Stimulated activated CD8-positive, alpha-beta memory T cell treated with anti-CD3 and anti-CD28 coated beads, Interleukin-15, amount 100 ng/mL, for 4 hours (primary cell): ENCODE measurements at regions not wholly inside any gene's neighbourhood (a gene's known extent, or its start where the extent isn't known, plus 50 kb on each side); places are given as distances from the start of the nearest gene placed in this dataset.

Experiments used
- DNase-seq, 2 donors: peaks; one replicate each; pipeline ENCODE4 v3.0.0-alpha.2; 2020; ENCODE audit warnings: low read depth in 2 of 2

DNA sequence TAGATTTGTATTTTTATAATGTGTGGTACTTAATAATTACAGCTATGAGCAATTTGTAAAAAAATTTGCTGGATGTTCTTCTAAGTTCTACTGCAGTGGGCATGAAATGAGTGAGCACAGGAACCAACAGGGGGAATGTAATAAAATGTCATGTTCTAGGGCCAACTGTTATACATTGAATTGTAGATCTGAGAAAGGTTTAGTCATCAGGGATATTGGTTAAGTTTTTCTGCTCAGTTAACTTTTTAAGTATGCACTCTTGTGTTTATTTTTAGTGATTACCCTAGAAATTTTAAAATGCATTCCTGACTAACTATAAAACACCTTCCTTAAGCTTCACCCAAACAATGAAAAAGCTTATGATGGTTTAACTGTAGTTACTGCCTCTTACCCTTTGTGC lies 101.8 kb downstream of the CAND1 start:
- DNase-seq = no peak

DNA sequence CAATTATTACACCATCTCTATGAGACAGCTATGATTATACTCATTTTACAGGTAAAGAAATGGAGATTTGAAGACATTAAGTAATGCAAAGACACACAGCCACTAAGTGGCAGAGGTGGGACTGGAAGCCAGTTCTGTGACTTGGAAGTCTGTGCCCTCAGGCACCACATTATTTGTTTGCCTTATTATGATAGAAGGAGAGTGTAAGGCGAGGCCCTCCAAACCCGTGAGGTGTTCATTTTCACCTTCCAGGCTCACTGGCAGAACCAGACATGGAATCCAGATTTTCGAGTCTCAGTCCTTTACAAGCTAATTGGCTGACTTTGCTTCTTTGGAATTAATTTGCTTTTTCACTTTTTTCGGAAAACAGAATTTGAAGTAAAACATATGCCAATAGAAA lies 107.9 kb downstream of the CAND1 start:
- DNase-seq = no peak

DNA sequence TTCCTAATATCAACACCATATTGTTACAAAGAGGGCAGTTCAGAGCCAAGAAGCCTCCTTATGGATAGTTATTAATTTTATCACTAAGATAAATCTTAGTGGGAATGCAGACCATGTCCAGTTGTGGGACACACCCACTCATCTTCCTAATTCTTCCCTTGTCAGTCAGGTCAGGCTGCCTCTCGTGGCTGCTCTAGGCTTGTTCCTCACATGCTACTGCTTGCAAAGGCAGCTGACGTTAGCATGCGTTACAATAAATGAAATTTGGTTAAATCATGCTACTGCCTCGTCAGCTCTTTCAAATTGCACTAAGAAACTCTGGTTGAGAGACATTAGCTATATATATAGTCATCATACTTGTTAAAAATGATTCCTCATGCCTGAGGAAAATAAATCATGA lies 108.4 kb downstream of the CAND1 start:
- no peak for DNase-seq

DNA sequence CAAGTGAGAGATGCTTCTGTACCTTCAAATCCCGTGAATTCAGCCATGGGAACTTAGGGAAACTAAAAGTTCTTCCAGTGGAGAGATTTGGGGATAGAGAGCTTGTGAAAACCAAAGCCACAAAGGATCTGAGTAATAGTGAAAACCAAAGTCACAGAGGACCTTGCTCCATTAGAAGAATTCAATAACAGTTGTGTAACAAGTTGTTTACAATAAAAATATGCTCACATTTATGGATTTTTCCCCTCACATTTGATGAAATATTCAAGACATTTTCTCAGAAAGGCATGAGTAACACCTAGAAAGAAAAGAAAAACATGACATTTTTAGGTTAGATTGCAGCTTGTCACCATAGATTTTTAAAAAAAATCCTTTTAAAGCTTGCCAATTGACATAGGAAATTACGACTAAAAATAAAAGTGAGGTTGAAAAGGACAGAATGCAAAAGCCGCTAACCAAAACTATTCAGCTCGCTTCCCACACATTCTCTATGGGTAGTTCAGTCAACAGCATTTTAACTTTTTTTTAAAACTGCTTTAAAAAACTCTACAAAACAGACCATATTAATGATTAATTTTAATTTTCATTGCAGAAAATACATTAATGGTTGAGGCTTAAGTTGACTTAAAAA lies 113.2 kb downstream of the CAND1 start:
- DNase-seq = no peak

DNA sequence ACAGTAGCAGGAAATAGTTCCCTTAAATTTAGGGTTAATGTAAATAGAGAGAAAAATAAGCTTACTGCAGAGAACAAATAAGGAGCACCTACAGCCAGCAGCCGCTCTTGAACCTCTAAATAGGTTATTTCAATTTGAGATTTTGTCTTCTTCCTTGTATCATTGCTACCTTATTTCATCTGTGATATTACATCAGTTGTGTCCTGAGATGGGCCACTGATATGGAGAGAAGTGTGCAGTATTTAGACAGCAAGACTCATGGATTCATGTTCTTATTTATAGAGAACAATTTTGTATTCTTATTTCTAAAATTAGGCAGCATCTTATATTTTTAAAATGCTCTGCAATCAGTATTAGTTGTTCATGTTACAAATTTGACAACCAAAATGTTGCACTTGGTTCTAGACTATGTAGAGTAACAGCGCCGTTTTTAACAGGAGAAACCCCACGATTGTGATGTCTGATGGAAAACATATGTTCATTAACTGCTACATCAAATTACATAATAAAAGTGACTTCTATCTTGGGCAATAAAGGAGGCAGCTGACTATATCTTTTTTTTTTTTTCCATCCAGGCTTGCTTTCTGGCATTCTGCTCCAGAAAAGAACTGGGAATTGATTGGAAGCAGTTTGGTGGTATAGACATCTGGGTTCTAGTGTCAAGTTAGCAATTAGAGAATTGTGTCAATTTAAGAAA lies 117.9 kb downstream of the CAND1 start:
- no peak for DNase-seq

DNA sequence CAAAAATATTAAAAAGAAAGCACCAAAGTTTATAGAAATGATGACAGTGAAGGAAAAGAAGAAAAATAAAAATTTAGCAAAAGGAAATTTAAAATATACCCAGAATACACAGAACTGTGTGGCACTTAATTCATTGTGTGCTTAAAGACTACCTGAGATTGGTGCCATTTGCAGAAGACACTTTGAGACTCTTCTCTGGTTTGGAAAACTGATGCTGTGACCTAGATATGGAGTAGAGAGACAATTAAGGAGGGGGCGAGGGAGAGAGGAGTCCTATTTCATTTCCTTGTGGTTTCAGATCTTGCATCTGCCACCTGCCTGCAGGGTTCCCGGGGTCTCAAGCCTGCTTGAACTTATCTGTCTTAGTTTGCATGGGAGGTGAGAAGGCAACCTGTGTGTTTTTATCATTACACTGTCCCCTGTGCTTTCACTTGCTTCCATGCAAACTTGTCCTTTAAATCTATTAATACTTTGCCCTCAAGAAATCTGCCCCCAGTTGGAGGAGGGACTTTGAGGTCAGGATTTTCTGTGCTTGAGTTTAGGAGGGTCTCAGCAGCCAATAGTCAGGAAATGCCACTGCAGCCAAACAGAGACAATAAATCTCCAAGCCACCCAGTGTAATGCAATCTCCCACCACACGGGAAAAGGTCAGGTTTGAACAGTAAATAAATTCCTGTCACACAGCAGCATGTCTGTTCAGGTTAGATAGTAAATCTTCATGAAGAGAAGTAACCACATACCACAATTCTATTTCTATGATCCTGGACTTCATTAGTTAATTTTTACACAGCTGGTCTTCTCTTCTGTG lies 119.4 kb downstream of the CAND1 start:
- DNase-seq = no peak

DNA sequence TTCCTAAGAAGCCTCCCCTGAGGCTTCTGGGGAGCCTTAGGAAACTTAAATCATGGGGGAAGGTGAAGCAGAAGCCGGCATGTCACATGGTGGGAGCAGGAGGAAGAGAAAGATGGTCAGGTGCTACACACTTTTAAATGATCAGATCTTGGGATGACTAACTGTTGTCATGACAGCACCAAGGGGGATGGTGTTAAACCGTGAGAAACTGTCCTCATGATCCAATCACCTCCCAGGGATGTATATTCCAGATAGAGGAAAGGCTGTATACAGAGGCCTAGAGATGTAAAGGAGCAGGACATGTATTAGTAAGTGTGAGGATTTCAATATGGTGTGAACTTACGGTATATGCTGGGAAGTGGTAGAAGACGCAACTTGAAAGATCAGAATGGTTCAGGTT lies 121.1 kb downstream of the CAND1 start:
- no peak for DNase-seq

DNA sequence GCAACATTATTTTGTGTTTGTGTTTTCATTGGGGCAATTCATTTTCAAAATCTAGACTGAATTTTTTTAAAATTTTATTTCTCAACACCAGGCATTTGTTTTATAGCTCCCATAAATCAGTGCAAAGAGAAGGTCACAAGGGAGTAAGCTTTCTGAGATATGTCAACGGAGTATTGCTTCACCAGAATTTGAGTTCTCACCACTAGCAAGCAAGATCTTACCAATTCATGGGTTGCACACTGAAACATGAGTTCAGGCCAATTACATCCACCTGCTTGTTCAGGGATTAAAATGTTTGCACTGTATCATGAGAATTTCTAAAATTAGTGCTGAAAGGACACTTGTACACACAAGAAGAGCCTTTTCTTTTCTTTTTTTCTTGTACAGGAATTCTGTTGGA lies 121.9 kb downstream of the CAND1 start:
- DNase-seq = no peak

DNA sequence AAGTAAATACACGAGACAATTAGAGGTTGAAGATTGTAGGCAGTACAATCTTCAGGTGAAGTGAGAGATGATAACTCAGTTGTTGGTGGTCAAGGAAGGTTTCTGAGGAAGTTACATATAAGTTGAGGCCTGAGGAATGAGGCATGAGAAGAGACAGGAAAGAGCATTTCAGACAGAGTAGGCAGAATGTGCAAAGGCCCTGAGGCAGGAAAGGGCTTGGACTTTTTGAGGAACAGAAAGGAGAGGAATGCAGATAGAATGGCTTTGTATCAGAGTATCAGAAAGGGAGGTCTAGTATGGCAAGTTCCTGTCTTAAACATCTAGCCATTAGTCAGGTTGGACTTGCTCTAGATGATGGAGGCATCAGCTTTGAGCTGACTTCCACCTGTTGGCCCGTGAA lies 122.5 kb downstream of the CAND1 start:
- no peak for DNase-seq

DNA sequence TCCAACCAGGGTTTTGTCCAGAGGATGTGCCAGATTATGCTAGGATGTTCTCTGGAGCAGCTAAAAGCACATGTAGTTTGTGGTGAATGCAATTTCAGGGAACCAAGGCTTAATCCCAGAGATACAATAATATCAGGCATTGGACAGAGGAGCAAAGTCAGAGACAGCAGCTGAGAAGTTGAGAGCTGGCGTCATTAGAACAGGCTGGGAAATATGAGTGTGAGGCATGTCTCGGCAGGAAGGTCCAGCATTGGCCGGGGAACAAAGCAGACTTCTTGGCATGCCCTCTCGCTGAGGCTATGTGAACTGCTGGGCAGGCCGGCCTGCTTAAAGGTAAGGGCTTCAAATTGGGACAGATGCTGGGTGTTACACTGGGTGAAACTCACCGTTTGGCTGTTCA lies 125.4 kb downstream of the CAND1 start:
- no peak for DNase-seq

DNA sequence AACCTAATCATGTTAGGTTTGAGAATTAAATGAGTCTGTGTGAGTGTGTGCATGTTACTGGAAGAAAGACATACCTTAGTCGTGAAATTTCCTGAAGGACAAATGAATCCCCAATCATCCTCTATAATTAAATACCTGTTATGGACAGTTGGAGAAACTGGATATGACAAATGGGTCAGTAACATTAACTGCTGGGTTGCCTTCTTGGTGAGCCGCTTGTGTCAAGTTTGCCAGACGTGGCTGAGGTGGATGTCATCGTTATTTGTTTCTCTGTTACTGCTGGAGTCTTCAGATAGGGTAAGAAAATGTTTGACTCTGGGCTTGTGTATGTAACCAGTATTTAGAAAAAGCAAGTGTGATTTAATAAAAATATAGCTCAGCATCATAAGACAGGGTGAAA lies 131.6 kb downstream of the CAND1 start:
- DNase-seq = no peak

DNA sequence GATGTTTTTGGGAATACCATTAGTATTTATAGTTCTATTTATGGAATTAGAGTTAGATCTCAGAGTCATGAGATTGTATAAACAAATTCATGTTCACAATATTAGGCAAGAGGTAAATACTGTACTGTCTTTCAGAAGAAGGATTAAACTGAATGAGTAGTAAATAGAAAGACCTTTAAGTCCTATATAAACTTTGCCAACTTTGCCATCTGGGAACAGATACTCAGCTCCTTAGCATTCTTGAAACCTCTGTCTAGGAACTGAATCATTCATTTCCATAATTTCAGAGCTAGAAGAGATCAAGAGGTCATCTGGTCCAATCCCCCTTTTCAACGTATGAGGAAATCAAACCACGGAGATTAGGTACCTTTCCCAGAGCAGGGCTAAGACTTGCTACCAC lies 141.1 kb downstream of the CAND1 start:
- no peak for DNase-seq

DNA sequence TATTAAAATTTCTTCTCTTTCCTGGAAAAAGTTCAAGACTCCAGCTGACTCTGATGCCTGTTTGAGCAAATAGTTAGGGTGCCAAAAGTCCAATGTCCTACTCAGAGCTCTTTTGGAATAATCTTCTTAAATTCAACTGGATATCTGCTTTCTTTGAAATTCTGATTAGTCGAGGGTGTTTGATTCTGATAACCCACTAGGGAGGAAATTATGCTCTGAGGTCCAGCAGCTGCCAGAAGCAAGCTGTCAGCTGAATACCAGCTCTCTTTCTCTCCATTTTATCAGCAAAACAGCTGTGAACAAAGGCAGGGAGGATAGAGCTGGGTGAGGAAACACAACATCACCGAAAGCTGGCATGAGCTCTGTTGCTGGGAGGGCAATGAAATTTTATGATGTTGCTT lies 141.5 kb downstream of the CAND1 start:
- DNase-seq = no peak

DNA sequence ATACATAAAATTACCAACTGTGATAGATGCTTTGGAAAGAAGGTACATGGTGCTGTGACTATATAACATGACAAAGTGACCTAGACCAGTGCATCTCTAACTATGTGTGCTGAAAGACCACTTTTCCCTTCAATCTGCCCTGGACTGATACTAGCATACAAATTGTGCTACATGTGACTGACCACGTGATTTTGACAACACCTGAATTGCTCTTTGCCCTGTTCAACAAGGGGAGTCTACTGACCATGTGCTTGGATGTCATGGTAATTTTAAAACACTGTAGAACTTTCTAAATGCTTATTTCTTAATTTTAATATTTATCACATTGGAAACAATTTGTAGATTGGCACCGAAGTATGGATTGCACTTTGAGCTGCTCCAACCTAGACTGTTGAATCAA lies 142.4 kb downstream of the CAND1 start:
- no peak for DNase-seq

DNA sequence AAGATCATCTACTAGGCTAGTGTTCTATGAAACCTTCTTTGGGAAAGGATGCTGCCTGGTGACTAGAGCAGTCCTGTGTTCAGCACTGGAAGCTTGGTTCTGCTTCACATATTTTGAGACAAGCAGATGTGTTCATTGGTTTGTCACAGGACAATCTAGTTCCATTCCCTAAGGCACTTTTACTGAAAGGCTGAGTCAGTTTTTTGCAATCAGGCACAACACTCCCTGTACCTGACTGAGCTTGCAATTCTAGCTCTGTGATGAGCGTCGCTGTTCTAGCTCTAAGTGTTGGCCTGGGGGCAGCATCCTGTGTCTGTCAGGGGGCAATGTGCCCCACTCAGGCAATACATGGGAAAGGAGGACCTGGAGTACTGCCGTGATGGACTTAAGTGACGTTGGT lies 144.4 kb downstream of the CAND1 start:
- DNase-seq = no peak

DNA sequence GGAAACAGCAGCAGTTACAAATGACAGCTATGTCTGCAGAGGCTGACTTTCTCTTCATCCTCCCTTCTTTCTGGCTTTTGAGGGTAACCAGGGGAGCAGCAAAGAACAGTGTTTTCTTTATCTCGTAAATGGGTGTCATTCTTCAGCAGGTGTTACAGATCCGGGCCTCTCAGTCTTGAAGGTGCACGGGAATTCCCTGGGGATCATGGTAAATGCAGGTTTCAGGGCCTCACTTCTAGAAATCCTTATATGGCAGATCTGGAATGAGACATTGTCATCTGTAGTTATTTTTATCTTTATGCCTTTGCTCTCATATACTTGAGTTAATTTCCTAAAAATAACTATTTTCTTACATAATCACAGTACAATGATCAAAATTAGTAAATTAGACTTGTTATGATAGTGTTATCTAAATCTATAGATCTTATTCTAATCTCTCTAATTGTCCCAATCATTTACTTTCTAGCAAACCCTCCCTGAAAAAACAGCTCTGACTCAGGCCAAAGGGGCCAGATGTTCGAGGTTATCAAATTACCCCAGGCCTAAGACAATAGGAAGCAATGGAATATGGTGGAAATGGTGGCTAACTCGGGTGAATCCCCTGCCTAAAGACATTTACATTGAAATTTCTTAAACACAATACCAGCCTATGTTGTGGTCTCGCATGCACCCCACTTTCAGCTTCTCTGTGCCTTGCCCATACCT lies 145.0 kb downstream of the CAND1 start:
- no peak for DNase-seq

DNA sequence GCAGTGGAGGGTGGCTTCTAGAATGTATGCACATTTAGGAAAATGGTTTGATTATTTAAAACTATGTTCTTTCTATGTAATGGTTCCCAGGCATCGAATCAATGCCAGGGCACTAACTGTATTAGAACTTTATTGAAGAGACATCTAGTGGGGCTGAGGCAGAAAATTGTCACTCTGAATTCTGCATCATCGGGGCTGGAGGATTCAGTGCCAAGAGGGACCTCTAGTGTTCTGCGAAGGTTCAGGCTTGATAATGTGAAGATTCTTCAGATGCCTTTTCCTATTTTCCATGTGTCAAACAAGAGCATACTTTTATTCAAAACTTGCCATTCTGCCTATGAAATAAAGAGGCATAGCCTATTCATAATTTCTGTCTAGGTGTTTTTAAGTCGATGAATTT lies 146.3 kb downstream of the CAND1 start:
- no peak for DNase-seq

DNA sequence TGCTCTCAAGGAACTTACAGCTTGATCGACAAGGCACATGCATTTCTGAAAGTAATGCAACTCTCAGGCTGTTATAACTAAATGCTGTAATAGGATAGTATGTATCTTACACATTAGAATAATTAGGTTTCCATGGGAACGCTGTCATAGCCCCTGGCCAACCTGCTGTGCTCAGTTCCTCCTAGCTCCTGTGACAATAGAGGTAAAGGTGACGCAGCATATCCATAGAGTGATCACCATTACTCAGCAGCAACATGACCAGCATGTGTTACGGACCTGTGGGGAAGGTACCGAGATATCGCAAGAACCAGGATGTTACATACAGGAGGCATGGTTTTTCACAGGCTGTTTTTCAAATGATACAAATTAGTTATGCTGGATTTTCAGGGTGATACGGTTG lies 150.7 kb downstream of the CAND1 start:
- DNase-seq = no peak

DNA sequence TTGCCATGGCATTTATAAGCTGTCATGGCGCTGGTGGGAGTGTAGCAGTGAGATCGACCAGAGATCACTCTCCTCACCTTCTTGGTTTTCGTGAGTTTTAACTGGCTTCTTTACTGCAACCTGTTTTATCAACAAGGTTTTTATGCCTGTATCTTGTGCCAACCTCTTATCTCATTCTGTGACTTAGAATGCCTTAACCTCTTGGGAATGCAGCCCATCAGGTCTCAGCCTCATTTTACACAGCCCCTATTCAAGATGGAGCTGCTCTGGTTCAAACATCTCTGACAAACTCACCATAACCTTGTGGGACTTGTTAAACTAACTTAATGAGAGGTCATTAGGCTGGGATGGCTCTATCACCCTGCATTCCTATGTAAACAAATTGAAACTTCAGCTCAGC lies 151.3 kb downstream of the CAND1 start:
- no peak for DNase-seq

DNA sequence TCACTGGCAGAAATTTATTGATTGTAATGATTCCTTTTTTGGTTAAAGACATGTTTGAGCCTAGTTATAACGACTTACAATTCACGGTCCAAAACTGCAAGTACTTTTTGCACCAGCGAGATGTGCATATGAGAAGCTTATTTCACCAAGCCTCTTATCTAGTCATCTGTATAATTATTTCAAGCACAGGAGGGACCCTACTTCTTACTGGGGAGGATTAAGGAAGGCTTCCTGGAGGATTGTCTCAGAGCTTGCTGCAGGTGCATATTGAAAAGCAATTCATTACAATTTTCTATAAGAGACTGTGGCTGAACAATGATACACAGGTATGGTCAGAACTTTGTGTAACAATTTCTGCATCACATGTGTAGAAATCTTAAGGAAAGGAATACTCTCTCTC lies 152.9 kb downstream of the CAND1 start:
- no peak for DNase-seq

DNA sequence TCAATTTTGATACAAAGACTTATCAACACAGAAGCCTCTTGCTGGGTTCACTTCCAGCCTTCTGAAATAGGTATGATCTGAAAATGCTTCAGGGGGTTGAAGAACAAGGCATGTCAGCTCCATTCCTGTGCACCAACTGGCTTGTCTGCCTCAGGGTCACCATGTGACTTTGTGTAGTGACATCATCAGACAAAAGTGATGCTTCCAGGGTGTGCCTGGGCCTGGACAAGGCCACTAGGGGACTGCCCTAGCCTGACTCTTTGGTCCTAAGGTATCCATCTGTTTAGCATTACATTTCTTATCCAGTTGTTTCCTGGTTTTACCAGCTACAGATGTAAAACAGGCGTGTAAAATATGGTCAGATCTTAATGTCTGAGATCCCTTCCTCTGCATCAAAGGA lies 155.6 kb downstream of the CAND1 start:
- no peak for DNase-seq

DNA sequence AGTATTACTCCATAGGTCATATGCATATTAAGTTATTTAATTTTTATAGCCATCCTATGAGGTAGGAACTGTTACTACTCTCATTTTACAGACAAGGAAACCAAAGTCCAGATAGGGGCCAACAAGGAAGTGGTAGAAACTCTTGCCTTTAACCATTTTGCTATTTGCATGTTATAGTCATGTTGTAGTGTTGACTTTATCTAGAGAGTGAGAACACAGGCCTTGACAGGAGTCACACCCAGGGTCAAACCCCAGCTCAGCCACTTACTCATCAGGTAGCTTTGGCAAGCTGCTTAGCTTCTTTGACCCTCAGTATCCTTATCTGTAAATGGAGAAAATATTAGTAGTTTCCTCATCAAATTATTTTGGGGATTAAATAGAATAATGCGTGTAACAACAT lies 156.2 kb downstream of the CAND1 start:
- no peak for DNase-seq

DNA sequence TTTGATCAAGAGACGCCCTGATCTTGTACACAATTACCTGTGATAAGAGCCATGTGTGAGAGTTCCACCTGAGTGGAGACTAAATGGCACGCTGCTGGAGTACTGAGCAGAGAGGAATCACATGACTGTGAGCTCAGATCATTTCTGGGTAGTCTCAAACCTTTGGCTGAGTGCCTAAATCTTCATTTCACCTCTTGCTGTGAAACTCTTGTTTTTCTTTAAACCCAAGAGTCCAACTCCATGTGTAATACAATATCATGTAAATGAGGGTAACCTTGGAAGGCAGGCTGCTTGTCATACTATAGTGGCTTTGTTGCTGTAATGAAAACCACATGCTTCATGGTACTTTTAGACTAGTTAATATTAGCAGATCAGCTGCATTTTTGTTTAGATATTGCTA lies 156.9 kb downstream of the CAND1 start:
- DNase-seq = no peak
